Ovary (tissue), 7 donors: ENCODE measurements at regions not wholly inside any gene's neighbourhood (a gene's known extent, or its start where the extent isn't known, plus 50 kb on each side); places are given as distances from the start of the nearest gene placed in this dataset.

Experiments
- DNase-seq, 5 donors: peaks; one replicate each; pipeline ENCODE4 v3.0.0-alpha.2; 2019 to 2020
- H3K27ac ChIP-seq, 2 donors: fragments of 200-600 bp; one replicate each; pipeline versions ENCODE4 v1.5.1 to v1.8.0; 2019 to 2022
- H3K27me3 ChIP-seq: fragments of 200-600 bp; one replicate; pipeline ENCODE4 v1.8.0; 2022
- H3K36me3 ChIP-seq: fragments of 200-600 bp; sonication (generic); one replicate; pipeline ENCODE4 v1.5.1; 2019
- H3K4me1 ChIP-seq: one replicate; pipeline ENCODE4 v1.8.1; 2013; ENCODE audit warnings: mild to moderate bottlenecking, moderate library complexity; ENCODE audit not compliant: insufficient read depth
- H3K4me3 ChIP-seq: fragments of 200-600 bp; sonication (generic); one replicate; pipeline ENCODE4 v1.5.1; 2017
- H3K9me3 ChIP-seq, 2 donors: fragments of 200-600 bp in 1 of 2; sonication (generic) in 1 of 2; one replicate each; pipeline versions ENCODE4 v1.5.1 to v1.8.1; 2013 to 2019; ENCODE audit warnings: mild to moderate bottlenecking in 1 of 2, moderate library complexity in 1 of 2
- EP300 ChIP-seq: sonication (generic); formaldehyde crosslinking; IDR thresholded peaks from one replicate; pipeline ENCODE4 v1.6.1; 2017; ENCODE audit warnings: antibody characterized with exemption
- POLR2A ChIP-seq: fragments of 450-650 bp; IDR thresholded peaks from one replicate; pipeline ENCODE4 v1.6.1; 2017; ENCODE audit warnings: antibody characterized with exemption, mild to moderate bottlenecking, moderate library complexity
- WGBS, 3 donors: extraction: QIAGEN DNeasy Blood & Tissue Kit in 1 of 3; methylation state at CpG; one replicate each; pipeline versions ENCODE4 v1.1.5 to v1.1.7; 2013 to 2017; 5-methylcytosine and 5-hydroxymethylcytosine counted together
- intact Hi-C, 4 donors: fragments of 100-400 bp; cut with DNase I; formaldehyde crosslinking; loops; one replicate each; pipeline versions ENCODE4 v1.11.0 to v1.15.1; 2022 to 2023
- TF ChIP-seq, protein P1 (sequence below), 3 donors: fragments of 450-650 bp in 2 of 3; fragments of 200-600 bp in 1 of 3; IDR thresholded peaks; one replicate each; pipeline versions ENCODE4 v1.5.1 to v1.8.0; 2016 to 2022; ENCODE audit warnings: antibody characterized with exemption in 3 of 3, mild to moderate bottlenecking in 1 of 3
- donor health status: DM: no; HTN: no; CAD: no; lungs with moderate emphysema.
- donor health status: DM: no; HTN: no; CAD: no.
- donor health status: Bipolar disorder and iron deficiency.
- donor health status: DM: no; HTN: no; CAD: no.
- donor health status: DM: yes; HTN: yes; CAD: no.

DNA sequence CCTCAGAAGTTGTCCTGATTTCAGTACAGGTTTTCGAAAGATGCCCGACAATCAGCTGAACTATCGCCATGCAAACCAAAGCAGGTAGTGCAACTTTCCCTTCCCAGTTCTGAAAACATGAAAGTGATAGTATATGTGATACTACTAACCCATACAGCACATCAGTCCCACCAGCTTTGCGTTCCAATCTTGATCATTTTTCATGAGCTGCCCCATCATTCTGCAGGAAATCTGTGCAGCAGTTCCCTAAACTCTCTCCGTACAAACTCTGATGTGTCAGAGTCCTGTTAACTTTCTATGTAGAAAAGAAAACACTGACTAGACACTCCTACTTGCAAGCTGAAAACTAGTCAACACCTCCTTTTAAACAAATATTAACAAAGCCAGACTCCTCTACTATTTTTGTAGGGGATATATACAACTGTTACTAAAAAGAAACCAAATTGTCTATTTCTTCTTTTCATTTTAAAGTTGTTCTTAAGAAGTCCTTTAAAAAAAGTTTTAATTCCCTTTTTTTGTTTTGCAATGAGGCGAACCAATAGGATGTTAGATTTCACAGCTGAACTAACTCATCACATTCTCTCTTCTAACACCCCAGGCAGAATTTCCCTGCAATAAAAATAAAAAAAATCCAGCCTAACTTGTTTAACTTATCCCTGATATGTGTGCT, 99.6 kb upstream of the DST start:
- WGBS, 3 donors = 5 to 24% (median 5%) methylated on average over 6 of the region's 6 CpGs
- TF ChIP-seq, protein P1, sequence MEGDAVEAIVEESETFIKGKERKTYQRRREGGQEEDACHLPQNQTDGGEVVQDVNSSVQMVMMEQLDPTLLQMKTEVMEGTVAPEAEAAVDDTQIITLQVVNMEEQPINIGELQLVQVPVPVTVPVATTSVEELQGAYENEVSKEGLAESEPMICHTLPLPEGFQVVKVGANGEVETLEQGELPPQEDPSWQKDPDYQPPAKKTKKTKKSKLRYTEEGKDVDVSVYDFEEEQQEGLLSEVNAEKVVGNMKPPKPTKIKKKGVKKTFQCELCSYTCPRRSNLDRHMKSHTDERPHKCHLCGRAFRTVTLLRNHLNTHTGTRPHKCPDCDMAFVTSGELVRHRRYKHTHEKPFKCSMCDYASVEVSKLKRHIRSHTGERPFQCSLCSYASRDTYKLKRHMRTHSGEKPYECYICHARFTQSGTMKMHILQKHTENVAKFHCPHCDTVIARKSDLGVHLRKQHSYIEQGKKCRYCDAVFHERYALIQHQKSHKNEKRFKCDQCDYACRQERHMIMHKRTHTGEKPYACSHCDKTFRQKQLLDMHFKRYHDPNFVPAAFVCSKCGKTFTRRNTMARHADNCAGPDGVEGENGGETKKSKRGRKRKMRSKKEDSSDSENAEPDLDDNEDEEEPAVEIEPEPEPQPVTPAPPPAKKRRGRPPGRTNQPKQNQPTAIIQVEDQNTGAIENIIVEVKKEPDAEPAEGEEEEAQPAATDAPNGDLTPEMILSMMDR (IDR thresholded peaks at IDR 0.05) = no peak
- TF ChIP-seq EP300 (no peak), POLR2A (no peak)
- H3K36me3 ChIP-seq = no peaks in the 10 kb centered on the region
- H3K9me3 ChIP-seq = no peaks in the 10 kb centered on the region
- H3K4me3 ChIP-seq = peak overlapping the region; percentile 14
- H3K4me1 ChIP-seq = peaks cover 1% of the 10 kb centered on the region
- intact Hi-C loops = no loop called here
- no peak for DNase-seq
- no peaks in the 10 kb centered on the region for H3K27me3 ChIP-seq
- no peak overlapping the region for H3K27ac ChIP-seq

DNA sequence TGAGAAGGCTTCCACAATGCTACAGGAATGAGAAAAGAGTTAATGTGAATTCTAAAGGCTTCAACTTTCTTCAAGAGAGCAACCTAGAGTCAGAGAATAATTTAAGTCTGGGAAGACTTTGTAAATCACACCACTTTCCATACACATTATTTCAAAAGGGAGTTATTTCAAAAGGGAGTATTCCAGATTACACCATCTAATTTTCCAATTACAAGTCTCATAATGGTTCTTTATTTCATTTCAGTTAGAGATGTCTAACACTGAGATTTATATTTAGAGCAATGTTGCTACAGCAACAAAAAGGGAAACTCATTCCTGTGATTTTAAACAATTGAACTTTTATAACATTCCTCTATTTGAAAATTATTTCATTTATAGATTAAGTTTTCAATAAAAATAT, 98.8 kb upstream of the DST start:
- no peak overlapping the region for H3K27ac ChIP-seq
- no peaks in the 10 kb centered on the region for H3K36me3 ChIP-seq
- no peaks in the 10 kb centered on the region for H3K27me3 ChIP-seq
- no peak for DNase-seq
- H3K9me3 ChIP-seq = no peaks in the 10 kb centered on the region
- TF ChIP-seq POLR2A = no peak
- TF ChIP-seq, protein P1 (IDR thresholded peaks at IDR 0.05) = no peak
- TF ChIP-seq EP300 = no peak
- H3K4me1 ChIP-seq = peaks cover 1% of the 10 kb centered on the region
- H3K4me3 ChIP-seq = no peak overlapping the region
- intact Hi-C loops = no loop called here

DNA sequence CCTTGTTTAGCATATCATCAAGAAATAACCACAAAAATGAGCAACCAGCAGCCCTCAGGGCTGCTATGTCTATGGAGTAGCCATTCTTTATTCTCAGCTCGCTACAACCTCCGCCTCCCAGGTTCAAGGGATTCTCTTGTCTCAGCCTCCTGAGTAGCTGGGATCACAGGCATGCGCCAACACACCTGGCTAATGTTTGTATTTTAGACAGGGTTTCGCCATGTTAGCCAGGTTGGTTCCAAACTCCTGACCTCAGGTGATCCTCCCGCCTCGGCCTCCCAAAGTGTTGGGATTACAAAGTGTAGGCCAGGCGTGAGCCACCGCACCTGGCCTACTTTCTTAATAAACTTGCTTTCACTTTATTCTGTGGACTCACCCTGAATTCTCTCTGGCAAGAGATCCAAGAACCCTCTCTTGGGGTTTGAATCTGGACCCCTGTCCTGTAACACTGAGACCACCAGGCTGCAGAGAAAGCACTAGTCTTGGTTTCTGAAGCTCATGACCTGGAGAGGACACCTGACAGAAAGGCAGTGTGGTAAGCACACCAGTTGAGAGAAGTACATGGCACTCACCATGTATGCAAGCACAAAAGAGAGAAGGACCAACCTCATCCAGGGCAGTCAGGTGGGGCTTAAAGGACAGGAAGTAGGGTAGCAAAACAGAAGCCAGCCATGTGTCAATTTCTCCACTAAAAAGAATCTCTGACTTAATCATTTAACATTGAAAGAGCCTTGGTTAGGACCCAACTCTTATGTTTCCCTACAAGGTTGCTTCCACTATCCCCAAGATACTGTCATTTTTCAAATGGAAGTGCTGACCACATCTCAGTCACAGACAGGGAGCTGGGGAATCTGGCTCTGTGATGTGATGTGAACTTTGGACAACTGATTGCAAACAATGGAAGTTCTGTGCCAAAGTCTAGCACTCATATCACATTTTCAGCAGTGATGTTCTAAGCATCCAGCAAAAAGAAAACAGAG, 97.4 kb upstream of the DST start:
- H3K36me3 ChIP-seq = no peaks in the 10 kb centered on the region
- TF ChIP-seq EP300 (no peak), POLR2A (no peak)
- TF ChIP-seq, protein P1 (IDR thresholded peaks at IDR 0.05) = no peak
- H3K4me3 ChIP-seq = no peak overlapping the region
- H3K27ac ChIP-seq = no peak overlapping the region
- H3K27me3 ChIP-seq = no peaks in the 10 kb centered on the region
- peaks cover 1% of the 10 kb centered on the region for H3K4me1 ChIP-seq
- WGBS, 3 donors = 97 to 98% (median 97%) methylated on average over 8 of the region's 8 CpGs
- intact Hi-C loops = no loop called here
- no peak for DNase-seq
- H3K9me3 ChIP-seq = no peaks in the 10 kb centered on the region

DNA sequence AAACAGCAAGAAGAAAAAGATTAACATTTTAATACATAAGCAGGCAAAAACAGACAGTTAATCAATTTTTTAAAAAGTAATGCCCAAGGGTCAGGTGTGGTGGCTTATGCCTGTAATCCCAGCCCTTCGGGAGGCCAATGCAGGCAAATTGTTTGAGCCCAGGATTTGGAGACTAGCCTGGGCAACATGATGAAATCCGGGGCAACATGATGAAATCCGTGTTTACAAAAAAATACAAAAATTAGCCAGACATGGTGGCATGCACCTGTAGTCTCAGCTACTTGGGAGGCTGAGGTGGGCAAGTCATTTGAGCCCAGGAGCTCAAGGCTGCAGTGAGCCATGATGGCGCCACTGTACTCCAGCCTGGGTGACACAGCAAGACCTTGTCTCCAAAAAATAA, 94.1 kb upstream of the DST start:
- TF ChIP-seq, protein P1 (IDR thresholded peaks at IDR 0.05) = no peak
- no peak for TF ChIP-seq EP300
- no peak for TF ChIP-seq POLR2A
- Histone ChIP-seq H3K4me3 (no peak overlapping the region), H3K27me3 (no peaks in the 10 kb centered on the region), H3K9me3 (no peaks in the 10 kb centered on the region), H3K27ac (no peak overlapping the region), H3K36me3 (no peaks in the 10 kb centered on the region), H3K4me1 (peaks cover 3% of the 10 kb centered on the region)
- intact Hi-C loops = no loop called here
- WGBS, 3 donors = 85 to 97% (median 91%) methylated on average over 4 of the region's 4 CpGs
- DNase-seq = no peak
